ENCODE measurements at regions not wholly inside any gene's neighbourhood (a gene's known extent, or its start where the extent isn't known, plus 50 kb on each side); places are given as distances from the start of the nearest gene placed in this dataset.

GRCh38 chr5:125776656-125777139 is 646.5 kb upstream of the GRAMD2B start:
- TF ChIP-seq CTCF (IDR thresholded peaks at IDR 0.05; ENCODE audit: low read depth, low read length, missing input control): no peak
- TF ChIP-seq GABPA (IDR thresholded peaks at IDR 0.05 in 1 of 2, conservative IDR thresholded peaks at IDR 0.05 in 1 of 2): no peak
- TF ChIP-seq FOXA1 (IDR thresholded peaks at IDR 0.05): no peak
- no peak for TF ChIP-seq REST (IDR thresholded peaks at IDR 0.05)
- no peak for TF ChIP-seq RXRA (IDR thresholded peaks at IDR 0.05)
- TF ChIP-seq YY1 (IDR thresholded peaks at IDR 0.05): no peak
- no peak for TF ChIP-seq ATF3 (IDR thresholded peaks at IDR 0.05)
- no peak for TF ChIP-seq FOXA2 (IDR thresholded peaks at IDR 0.05)
- TF ChIP-seq, protein P1, sequence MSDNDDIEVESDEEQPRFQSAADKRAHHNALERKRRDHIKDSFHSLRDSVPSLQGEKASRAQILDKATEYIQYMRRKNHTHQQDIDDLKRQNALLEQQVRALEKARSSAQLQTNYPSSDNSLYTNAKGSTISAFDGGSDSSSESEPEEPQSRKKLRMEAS (IDR thresholded peaks at IDR 0.05): no peak

All from liver (tissue), 3 donors.